GM23248 (cell line): ENCODE measurements at regions not wholly inside any gene's neighbourhood (a gene's known extent, or its start where the extent isn't known, plus 50 kb on each side); places are given as distances from the start of the nearest gene placed in this dataset.

Experiments
- EZH2 ChIP-seq: fragments of 200-600 bp; sonication (generic); IDR thresholded peaks from 2 replicates; pipeline ENCODE4 v1.6.1; 2018; ENCODE audit warnings: antibody characterized with exemption, mild to moderate bottlenecking; ENCODE audit not compliant: insufficient read depth, poor library complexity, severe bottlenecking
- EZH2phosphoT487 ChIP-seq: fragments of 200-600 bp; sonication (generic); IDR thresholded peaks from 2 replicates; pipeline ENCODE4 v1.6.1; 2018; ENCODE audit warnings: antibody characterized with exemption, moderate library complexity, mild to moderate bottlenecking, low read depth; ENCODE audit not compliant: insufficient read depth

DNA sequence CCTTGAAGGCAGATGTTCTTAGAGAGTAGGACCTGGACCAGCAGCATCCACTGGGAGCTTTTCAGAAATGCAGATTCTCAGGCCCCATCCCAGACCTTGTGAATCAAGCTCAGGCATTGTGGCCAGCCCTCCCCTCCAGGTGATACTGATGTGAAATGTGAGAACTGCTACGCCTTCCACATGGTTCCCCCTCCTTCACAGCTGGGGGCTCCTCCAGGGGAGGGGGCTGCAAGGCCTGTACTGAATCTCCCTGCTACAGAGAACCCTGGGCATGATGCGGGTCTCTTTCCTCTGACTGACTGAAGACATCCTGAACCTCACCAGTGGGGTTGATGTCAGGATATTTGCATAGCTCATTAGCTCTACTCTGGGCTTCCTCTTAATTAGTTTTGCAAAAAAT lies 141.8 kb upstream of the CSF3R start:
- TF ChIP-seq EZH2phosphoT487 (no peak), EZH2 (no peak)
